ENCODE measurements at regions not wholly inside any gene's neighbourhood (a gene's known extent, or its start where the extent isn't known, plus 50 kb on each side); places are given as distances from the start of the nearest gene placed in this dataset.

DNA sequence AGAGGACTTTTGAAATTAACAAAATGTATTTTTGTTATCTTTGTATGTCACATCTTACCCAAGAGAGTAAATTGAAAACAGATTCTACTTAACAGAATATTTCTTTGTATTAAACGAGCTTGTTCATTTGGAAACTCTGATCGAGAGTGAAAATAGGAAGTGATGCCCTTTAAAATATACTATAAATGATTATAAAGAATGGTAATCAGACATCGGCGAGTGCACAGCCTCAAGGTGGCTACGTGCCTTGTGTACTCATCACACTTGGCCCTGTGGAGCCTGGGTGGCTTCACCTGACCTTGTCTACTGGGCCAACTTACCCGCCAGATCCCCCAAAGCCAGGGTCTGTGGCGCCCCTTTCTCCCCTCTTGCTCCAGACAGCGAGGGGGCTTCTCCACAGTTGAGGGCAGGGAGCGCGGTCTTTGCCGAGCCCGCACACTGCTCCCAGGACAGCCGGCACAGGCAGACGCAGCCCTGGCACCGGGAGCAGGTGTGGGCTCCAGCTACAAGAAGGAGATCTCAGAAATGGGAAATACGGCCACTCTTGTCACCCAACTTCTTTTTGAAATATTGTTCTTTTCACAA is 243.2 kb downstream of the CEMIP2 start:
- intact Hi-C loops (cut with micrococcal nuclease): no loop called here
- DNase-seq (no peak), ATAC-seq (no peak)
- Histone ChIP-seq H3K36me3 (ENCODE audit: control insufficient read depth, insufficient read depth, low read length) (no peaks in the 10 kb centered on the region), H3K27me3 (ENCODE audit: control insufficient read depth, insufficient read depth, low read length) (peaks cover 2% of the 10 kb centered on the region), H3K4me1 (ENCODE audit: control insufficient read depth, insufficient read depth, low read length) (no peaks in the 10 kb centered on the region), H3K27ac (ENCODE audit: low read length) (no peak overlapping the region), H3K4me3 (ENCODE audit: low read length) (no peak overlapping the region), H3K9me3 (ENCODE audit: control insufficient read depth, insufficient read depth, low read length) (no peaks in the 10 kb centered on the region)
- Mint-ChIP-seq H3K4me3 (no peak overlapping the region), H3K36me3 (no peaks in the 10 kb centered on the region), H3K9me3 (no peaks in the 10 kb centered on the region), H3K27me3 (ENCODE audit: low read depth in 2 of 2) (peaks cover 4 to 38% of the 10 kb centered on the region in 2 donors), H3K27ac (no peak overlapping the region), H3K4me1 (no peaks in the 10 kb centered on the region)
- 88% methylated on average over 15 of the region's 16 CpGs for WGBS (ENCODE audit: insufficient coverage)
- TF ChIP-seq, protein P1, sequence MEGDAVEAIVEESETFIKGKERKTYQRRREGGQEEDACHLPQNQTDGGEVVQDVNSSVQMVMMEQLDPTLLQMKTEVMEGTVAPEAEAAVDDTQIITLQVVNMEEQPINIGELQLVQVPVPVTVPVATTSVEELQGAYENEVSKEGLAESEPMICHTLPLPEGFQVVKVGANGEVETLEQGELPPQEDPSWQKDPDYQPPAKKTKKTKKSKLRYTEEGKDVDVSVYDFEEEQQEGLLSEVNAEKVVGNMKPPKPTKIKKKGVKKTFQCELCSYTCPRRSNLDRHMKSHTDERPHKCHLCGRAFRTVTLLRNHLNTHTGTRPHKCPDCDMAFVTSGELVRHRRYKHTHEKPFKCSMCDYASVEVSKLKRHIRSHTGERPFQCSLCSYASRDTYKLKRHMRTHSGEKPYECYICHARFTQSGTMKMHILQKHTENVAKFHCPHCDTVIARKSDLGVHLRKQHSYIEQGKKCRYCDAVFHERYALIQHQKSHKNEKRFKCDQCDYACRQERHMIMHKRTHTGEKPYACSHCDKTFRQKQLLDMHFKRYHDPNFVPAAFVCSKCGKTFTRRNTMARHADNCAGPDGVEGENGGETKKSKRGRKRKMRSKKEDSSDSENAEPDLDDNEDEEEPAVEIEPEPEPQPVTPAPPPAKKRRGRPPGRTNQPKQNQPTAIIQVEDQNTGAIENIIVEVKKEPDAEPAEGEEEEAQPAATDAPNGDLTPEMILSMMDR (IDR thresholded peaks at IDR 0.05): no peak

DNA sequence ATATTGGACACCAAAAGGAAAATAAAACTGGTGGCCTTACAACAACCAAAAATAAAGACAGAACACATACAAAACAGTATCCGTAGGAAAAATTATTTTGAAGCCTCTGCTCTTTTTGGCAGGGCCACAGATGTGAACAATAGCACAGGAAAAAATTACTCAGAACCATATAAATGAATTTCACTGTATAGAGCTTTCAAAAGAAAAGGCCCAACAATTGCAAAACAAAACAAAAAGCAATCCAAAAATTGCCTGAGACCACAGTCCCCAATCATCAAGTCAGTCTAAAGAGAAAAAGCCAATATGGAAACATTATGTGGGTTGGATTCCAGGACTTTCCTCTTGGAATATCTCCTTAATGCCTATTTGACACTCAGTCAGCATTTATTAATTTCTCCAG is 243.8 kb downstream of the CEMIP2 start:
- ATAC-seq (no peak), DNase-seq (no peak)
- TF ChIP-seq, protein P1 (IDR thresholded peaks at IDR 0.05): no peak
- intact Hi-C loops (cut with micrococcal nuclease): no loop called here
- Histone ChIP-seq H3K27ac (ENCODE audit: low read length) (no peak overlapping the region), H3K27me3 (ENCODE audit: control insufficient read depth, insufficient read depth, low read length) (peaks cover 2% of the 10 kb centered on the region), H3K4me3 (ENCODE audit: low read length) (no peak overlapping the region), H3K36me3 (ENCODE audit: control insufficient read depth, insufficient read depth, low read length) (no peaks in the 10 kb centered on the region), H3K9me3 (ENCODE audit: control insufficient read depth, insufficient read depth, low read length) (no peaks in the 10 kb centered on the region), H3K4me1 (ENCODE audit: control insufficient read depth, insufficient read depth, low read length) (no peaks in the 10 kb centered on the region)
- 100% methylated on average over 1 of the region's 1 CpG for WGBS (ENCODE audit: insufficient coverage)
- Mint-ChIP-seq H3K4me3 (no peak overlapping the region), H3K4me1 (no peaks in the 10 kb centered on the region), H3K36me3 (no peaks in the 10 kb centered on the region), H3K9me3 (no peaks in the 10 kb centered on the region), H3K27me3 (ENCODE audit: low read depth in 2 of 2) (peaks cover 4 to 38% of the 10 kb centered on the region in 2 donors), H3K27ac (no peak overlapping the region)

DNA sequence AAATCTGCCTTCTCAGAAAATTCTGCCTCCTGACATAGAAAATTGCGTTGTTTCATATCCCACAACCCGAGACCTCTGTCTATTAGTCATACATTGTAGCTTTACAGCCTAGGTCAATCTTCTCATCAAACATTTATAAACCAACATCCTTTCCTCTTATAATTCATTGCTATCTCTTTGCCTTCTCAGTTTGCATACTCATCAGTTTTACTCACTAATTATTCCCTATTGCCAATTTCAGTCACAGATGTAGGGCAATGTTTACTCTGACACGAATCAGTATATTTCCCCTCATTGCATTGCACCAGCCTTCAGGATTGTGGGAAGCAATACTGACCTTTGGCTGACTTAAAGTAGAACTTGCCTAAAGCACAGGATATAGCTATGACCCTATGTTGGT is 247.2 kb downstream of the CEMIP2 start:
- Mint-ChIP-seq H3K4me3 (no peak overlapping the region), H3K36me3 (no peaks in the 10 kb centered on the region), H3K9me3 (no peaks in the 10 kb centered on the region), H3K4me1 (no peaks in the 10 kb centered on the region), H3K27me3 (ENCODE audit: low read depth in 2 of 2) (peaks cover 2 to 20% of the 10 kb centered on the region in 2 donors), H3K27ac (no peak overlapping the region)
- no peak for DNase-seq
- H3K27ac ChIP-seq (ENCODE audit: low read length): no peak overlapping the region
- H3K4me3 ChIP-seq (ENCODE audit: low read length): no peak overlapping the region
- H3K4me1 ChIP-seq (ENCODE audit: control insufficient read depth, insufficient read depth, low read length): no peaks in the 10 kb centered on the region
- peaks cover 2% of the 10 kb centered on the region for H3K27me3 ChIP-seq (ENCODE audit: control insufficient read depth, insufficient read depth, low read length)
- ATAC-seq: no peak
- no peaks in the 10 kb centered on the region for H3K36me3 ChIP-seq (ENCODE audit: control insufficient read depth, insufficient read depth, low read length)
- TF ChIP-seq, protein P1 (IDR thresholded peaks at IDR 0.05): no peak
- 63% methylated on average over 3 of the region's 3 CpGs for WGBS (ENCODE audit: insufficient coverage)
- intact Hi-C loops (cut with micrococcal nuclease): no loop called here
- H3K9me3 ChIP-seq (ENCODE audit: control insufficient read depth, insufficient read depth, low read length): no peaks in the 10 kb centered on the region

DNA sequence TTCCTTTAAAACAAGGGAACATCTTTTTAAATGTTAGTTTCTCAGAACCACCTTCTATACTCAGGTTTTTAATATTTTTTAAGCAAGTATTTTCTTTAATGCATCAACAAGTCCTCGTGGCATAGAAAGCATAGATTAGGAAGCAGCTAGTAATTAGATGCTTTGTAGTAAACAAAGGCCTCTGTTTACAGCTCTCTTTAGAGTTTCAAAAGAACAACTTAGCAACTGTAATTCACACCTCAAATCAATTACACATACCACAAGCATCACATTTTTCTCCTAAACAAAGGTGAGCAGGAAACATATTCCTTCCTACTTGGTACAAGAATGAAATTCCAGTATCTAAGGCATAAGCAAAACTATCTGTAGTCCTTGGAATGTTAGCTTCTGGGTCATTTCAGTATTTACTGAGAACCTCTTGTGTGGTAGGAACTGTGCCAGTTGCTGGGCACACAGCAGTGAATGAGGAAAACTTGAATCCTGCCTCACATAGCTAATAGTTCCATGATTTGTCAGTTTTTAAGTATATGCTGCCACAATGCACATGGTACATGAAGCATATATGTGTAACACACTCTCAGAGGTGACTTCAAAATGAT is 249.1 kb downstream of the CEMIP2 start:
- Mint-ChIP-seq H3K9me3 (no peaks in the 10 kb centered on the region), H3K4me1 (no peaks in the 10 kb centered on the region), H3K4me3 (no peak overlapping the region), H3K36me3 (no peaks in the 10 kb centered on the region), H3K27ac (no peak overlapping the region), H3K27me3 (ENCODE audit: low read depth in 2 of 2) (peaks cover 7 to 28% of the 10 kb centered on the region in 2 donors)
- ATAC-seq (no peak), DNase-seq (no peak)
- intact Hi-C loops (cut with micrococcal nuclease): no loop called here
- H3K27me3 ChIP-seq (ENCODE audit: control insufficient read depth, insufficient read depth, low read length): peaks cover 2% of the 10 kb centered on the region
- H3K36me3 ChIP-seq (ENCODE audit: control insufficient read depth, insufficient read depth, low read length): no peaks in the 10 kb centered on the region
- no CpG with 5 or more reads among the region's 1 CpG for WGBS (ENCODE audit: insufficient coverage)
- no peaks in the 10 kb centered on the region for H3K4me1 ChIP-seq (ENCODE audit: control insufficient read depth, insufficient read depth, low read length)
- no peak overlapping the region for H3K27ac ChIP-seq (ENCODE audit: low read length)
- TF ChIP-seq, protein P1 (IDR thresholded peaks at IDR 0.05): no peak
- H3K9me3 ChIP-seq (ENCODE audit: control insufficient read depth, insufficient read depth, low read length): no peaks in the 10 kb centered on the region
- H3K4me3 ChIP-seq (ENCODE audit: low read length): no peak overlapping the region
